H1 (cell line): ENCODE measurements at regions not wholly inside any gene's neighbourhood (a gene's known extent, or its start where the extent isn't known, plus 50 kb on each side); places are given as distances from the start of the nearest gene placed in this dataset.
"Not testable (repeated sequence)": the region's sequence is repeated elsewhere in the genome, so short reads cannot be mapped to it uniquely, and the experiment has no call there.

Experiments
- CBX5 ChIP-seq: fragments of 300-800, 300-1000 bp; sonication (generic); IDR thresholded peaks from 2 replicates; pipeline ENCODE4 v1.7.1; 2016; ENCODE audit warnings: antibody characterized with exemption, low read length, low read depth
- CEBPB ChIP-seq: IDR thresholded peaks from 2 replicates; pipeline ENCODE4 v1.6.1; 2012; ENCODE audit warnings: low read depth, low read length
- CHD1 ChIP-seq: IDR thresholded peaks from 2 replicates; pipeline ENCODE4 v1.6.1; 2012; ENCODE audit warnings: low read depth, low read length, improper control_type of control experiment
- CTCF ChIP-seq, 3 experiments: IDR thresholded peaks; 1 replicate in 2 of 3; 2 replicates in 1 of 3; pipeline versions ENCODE4 v1.5.1 to v1.6.1; 2011; ENCODE audit warnings: low read length in 3 of 3, mild to moderate bottlenecking in 3 of 3, inconsistent platforms in 2 of 3, low read depth in 1 of 3, moderate library complexity in 1 of 3; ENCODE audit not compliant: insufficient read depth in 1 of 3; ENCODE audit errors: control extremely low read depth in 1 of 3
- EP300 ChIP-seq, 2 experiments: IDR thresholded peaks; 1 replicate in 1 of 2; 2 replicates in 1 of 2; pipeline ENCODE4 v1.6.1; 2011 to 2012; ENCODE audit warnings: low read depth in 2 of 2, low read length in 2 of 2, mild to moderate bottlenecking in 2 of 2, borderline replicate concordance in 1 of 2, inconsistent platforms in 1 of 2, moderate library complexity in 1 of 2
- GABPA ChIP-seq: IDR thresholded peaks from 2 replicates; pipeline ENCODE4 v1.6.1; 2011; ENCODE audit warnings: mild to moderate bottlenecking, low read length, moderate library complexity, borderline replicate concordance; ENCODE audit not compliant: insufficient read depth
- HDAC2 ChIP-seq, 2 experiments: fragments of 300-600 bp in 1 of 2; sonication (generic) in 1 of 2; IDR thresholded peaks; 2 replicates each; pipeline ENCODE4 v1.6.1; 2011 to 2012; ENCODE audit warnings: low read depth in 2 of 2, low read length in 2 of 2, mild to moderate bottlenecking in 2 of 2, moderate library complexity in 2 of 2, borderline replicate concordance in 1 of 2, inconsistent platforms in 1 of 2
- JUND ChIP-seq: IDR thresholded peaks from 2 replicates; pipeline ENCODE4 v1.6.1; 2011; ENCODE audit warnings: mild to moderate bottlenecking, improper control_type of control experiment, low read length
- POLR2A ChIP-seq, 2 experiments: IDR thresholded peaks; 1 replicate in 1 of 2; 2 replicates in 1 of 2; pipeline ENCODE4 v1.6.1; 2011; ENCODE audit warnings: low read depth in 2 of 2, low read length in 2 of 2, mild to moderate bottlenecking in 2 of 2; ENCODE audit errors: control extremely low read depth in 1 of 2
- TAF1 ChIP-seq: IDR thresholded peaks from 2 replicates; pipeline ENCODE4 v1.6.1; 2011; ENCODE audit warnings: mild to moderate bottlenecking, low read depth, low read length
- TCF12 ChIP-seq: IDR thresholded peaks from 2 replicates; pipeline ENCODE4 v1.6.1; 2011; ENCODE audit warnings: low read depth, mild to moderate bottlenecking, low read length
- TEAD4 ChIP-seq: IDR thresholded peaks from 2 replicates; pipeline ENCODE4 v1.6.1; 2012; ENCODE audit warnings: low read depth, low read length, inconsistent platforms, mixed read lengths

- TF ChIP-seq TEAD4; CTCF (IDR thresholded peaks at IDR 0.05; ENCODE audit: control extremely low read depth in 1 of 3, insufficient read depth in 1 of 3, low read depth in 1 of 3, low read length in 3 of 3); JUND; POLR2A (IDR thresholded peaks at IDR 0.05; ENCODE audit: control extremely low read depth in 1 of 2, low read depth in 2 of 2, low read length in 2 of 2); GABPA; TCF12; CBX5; CHD1; HDAC2 (IDR thresholded peaks at IDR 0.05; ENCODE audit: borderline replicate concordance in 1 of 2, low read depth in 2 of 2, low read length in 2 of 2); CEBPB; TAF1; EP300 (IDR thresholded peaks at IDR 0.05; ENCODE audit: borderline replicate concordance in 1 of 2, low read depth in 2 of 2, low read length in 2 of 2): not testable (repeated sequence)
Observed at GRCh38 chr2:189357375-189357774, 83.9 kb upstream of the WDR75 start.
